ENCODE measurements at regions not wholly inside any gene's neighbourhood (a gene's known extent, or its start where the extent isn't known, plus 50 kb on each side); places are given as distances from the start of the nearest gene placed in this dataset.

GRCh38 chrX:75609406-75609805, 86.6 kb upstream of the ZDHHC15 start:
- TF ChIP-seq POLR2A (IDR thresholded peaks at IDR 0.05) (no peak), CTCF (IDR thresholded peaks at IDR 0.05) (no peak)

Data from body of pancreas (tissue), 4 donors.